CD4-positive, CD25-positive, alpha-beta regulatory T cell (primary cell): ENCODE measurements at regions not wholly inside any gene's neighbourhood (a gene's known extent, or its start where the extent isn't known, plus 50 kb on each side); places are given as distances from the start of the nearest gene placed in this dataset.

ENCODE experiments used
- ATAC-seq, 2 donors: fragments of 150-1000 bp; cut with Tn5 transposase; one replicate each; pipeline ENCODE4 v1.10.0; 2021; ENCODE audit warnings: low read depth in 2 of 2, moderate number of reproducible peaks in 2 of 2, moderate library complexity in 1 of 2
- DNase-seq, 3 donors: peaks; one replicate each; pipeline versions ENCODE4 v3.0.0 to v3.0.0-alpha.2; 2012 to 2022; ENCODE audit warnings: mixed read lengths in 1 of 3
- H3K27ac ChIP-seq: one replicate; pipeline ENCODE4 v1.7.0; 2013; ENCODE audit warnings: mild to moderate bottlenecking, low read length; ENCODE audit not compliant: insufficient read depth, poor library complexity, severe bottlenecking
- H3K27me3 ChIP-seq: one replicate; pipeline ENCODE4 v1.7.0; 2013; ENCODE audit warnings: low read length; ENCODE audit not compliant: control insufficient read depth, insufficient read depth
- H3K36me3 ChIP-seq: one replicate; pipeline ENCODE4 v1.7.0; 2013; ENCODE audit warnings: mild to moderate bottlenecking, low read length, moderate library complexity; ENCODE audit not compliant: control insufficient read depth, insufficient read depth
- H3K4me1 ChIP-seq: 2 replicates; pipeline ENCODE4 v1.7.0; 2013; ENCODE audit warnings: mild to moderate bottlenecking, low read length; ENCODE audit not compliant: insufficient read depth, control insufficient read depth, poor library complexity, severe bottlenecking
- H3K4me3 ChIP-seq: one replicate; pipeline ENCODE4 v1.7.0; 2013; ENCODE audit warnings: low read depth, mild to moderate bottlenecking, low read length, moderate library complexity
- H3K9me3 ChIP-seq, 2 experiments: 1 replicate in 1 of 2; 2 replicates in 1 of 2; pipeline ENCODE4 v1.7.0; 2013; ENCODE audit warnings: low read length in 2 of 2, mild to moderate bottlenecking in 1 of 2, moderate library complexity in 1 of 2; ENCODE audit not compliant: control insufficient read depth in 2 of 2
- H3K27ac Mint-ChIP-seq, 3 donors: one replicate each; pipeline ENCODE4 v1.8.0; 2020 to 2022; ENCODE audit warnings: mild to moderate bottlenecking in 3 of 3, mixed read lengths in 3 of 3, moderate library complexity in 2 of 3
- H3K27me3 Mint-ChIP-seq: one replicate; pipeline ENCODE4 v1.8.0; 2022; ENCODE audit warnings: mild to moderate bottlenecking, mixed read lengths
- H3K36me3 Mint-ChIP-seq: one replicate; pipeline ENCODE4 v1.8.0; 2020; ENCODE audit warnings: mixed read lengths
- H3K4me1 Mint-ChIP-seq, 4 donors: one replicate each; pipeline ENCODE4 v1.8.0; 2020 to 2022; ENCODE audit warnings: mixed read lengths in 4 of 4, mild to moderate bottlenecking in 1 of 4
- H3K4me3 Mint-ChIP-seq, 4 donors: one replicate each; pipeline ENCODE4 v1.8.0; 2020 to 2022; ENCODE audit warnings: mild to moderate bottlenecking in 4 of 4, mixed read lengths in 4 of 4, moderate library complexity in 3 of 4
- H3K9me3 Mint-ChIP-seq, 7 donors: one replicate each; pipeline ENCODE4 v1.8.0; 2020 to 2022; ENCODE audit warnings: mixed read lengths in 7 of 7, mild to moderate bottlenecking in 3 of 7, moderate library complexity in 2 of 7

GRCh38 chr17:22460461-22461063, 768.2 kb downstream of the KCNJ18 start:
- no peaks in the 10 kb centered on the region for H3K4me1 ChIP-seq
- peaks cover 3 to 11% of the 10 kb centered on the region in 2 experiments for H3K9me3 ChIP-seq
- H3K9me3 Mint-ChIP-seq: peaks cover 1 to 38% (median 9%) of the 10 kb centered on the region in 7 donors
- H3K4me1 Mint-ChIP-seq: no peaks in the 10 kb centered on the region
- H3K36me3 ChIP-seq: no peaks in the 10 kb centered on the region
- H3K27me3 ChIP-seq: no peaks in the 10 kb centered on the region
- H3K4me3 Mint-ChIP-seq: no peak overlapping the region
- H3K4me3 ChIP-seq: no peak overlapping the region
- peak overlapping the region in 1 of 3 donors; percentile 20 for H3K27ac Mint-ChIP-seq
- H3K27me3 Mint-ChIP-seq: no peaks in the 10 kb centered on the region
- H3K27ac ChIP-seq: no peak overlapping the region
- no peak for ATAC-seq
- no peaks in the 10 kb centered on the region for H3K36me3 Mint-ChIP-seq
- no peak for DNase-seq

- H3K27ac ChIP-seq: no peak overlapping the region
- H3K36me3 ChIP-seq: no peaks in the 10 kb centered on the region
- no peaks in the 10 kb centered on the region for H3K4me1 Mint-ChIP-seq
- peaks cover 3 to 11% of the 10 kb centered on the region in 2 experiments for H3K9me3 ChIP-seq
- H3K4me3 ChIP-seq: no peak overlapping the region
- H3K27me3 Mint-ChIP-seq: no peaks in the 10 kb centered on the region
- no peaks in the 10 kb centered on the region for H3K4me1 ChIP-seq
- H3K27me3 ChIP-seq: no peaks in the 10 kb centered on the region
- ATAC-seq (no peak), DNase-seq (no peak)
- no peak overlapping the region for H3K4me3 Mint-ChIP-seq
- peaks cover 4 to 41% (median 8%) of the 10 kb centered on the region in 7 donors for H3K9me3 Mint-ChIP-seq
- no peaks in the 10 kb centered on the region for H3K36me3 Mint-ChIP-seq
- no peak overlapping the region for H3K27ac Mint-ChIP-seq
Observed at GRCh38 chr17:22461460-22462145, 769.3 kb downstream of the KCNJ18 start.

- Histone ChIP-seq H3K27ac (no peak overlapping the region), H3K4me3 (no peak overlapping the region), H3K4me1 (no peaks in the 10 kb centered on the region), H3K9me3 (peaks cover 3 to 11% of the 10 kb centered on the region in 2 experiments), H3K36me3 (no peaks in the 10 kb centered on the region), H3K27me3 (no peaks in the 10 kb centered on the region)
- H3K9me3 Mint-ChIP-seq: peaks cover 3 to 43% (median 5%) of the 10 kb centered on the region in 7 donors
- H3K4me3 Mint-ChIP-seq: no peak overlapping the region
- no peaks in the 10 kb centered on the region for H3K4me1 Mint-ChIP-seq
- no peaks in the 10 kb centered on the region for H3K27me3 Mint-ChIP-seq
- DNase-seq (no peak), ATAC-seq (no peak)
- no peak overlapping the region for H3K27ac Mint-ChIP-seq
- H3K36me3 Mint-ChIP-seq: no peaks in the 10 kb centered on the region
Observed at GRCh38 chr17:22462461-22462860, 770.1 kb downstream of the KCNJ18 start.

DNA sequence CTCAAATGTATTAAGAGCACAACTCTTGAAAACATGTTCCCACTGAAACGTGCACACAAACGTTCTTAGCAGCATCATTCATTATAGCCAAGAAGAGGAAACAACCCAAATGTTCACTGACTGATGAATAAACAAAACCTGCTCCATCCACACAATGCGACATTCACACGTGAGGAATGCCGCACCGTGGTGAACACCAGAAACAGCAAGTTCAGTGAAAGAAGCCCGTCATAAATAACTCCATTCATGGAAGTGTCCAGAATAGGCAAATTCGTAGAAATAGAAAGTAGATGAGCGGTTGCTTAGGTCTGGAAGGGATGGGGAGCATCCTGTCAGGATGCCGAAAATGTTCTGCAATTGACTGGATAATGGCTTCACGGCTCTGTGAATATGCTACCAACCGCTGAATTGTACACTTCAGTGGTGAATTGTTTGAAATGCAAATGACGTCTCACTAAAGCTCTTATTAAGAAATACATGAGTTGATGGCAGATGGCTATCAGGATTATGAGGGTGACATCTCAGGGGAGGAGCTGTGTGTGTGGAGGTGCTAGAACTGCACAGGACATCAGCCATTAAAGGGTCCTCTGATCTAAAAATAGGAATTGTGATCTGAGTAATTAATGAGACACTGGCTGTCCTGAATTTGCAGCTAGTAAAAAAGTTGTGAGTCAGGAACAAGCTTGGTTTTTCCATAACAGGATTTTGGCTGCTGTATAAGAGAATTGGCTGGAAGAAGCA, 771.0 kb downstream of the KCNJ18 start:
- H3K36me3 ChIP-seq: no peaks in the 10 kb centered on the region
- no peak for ATAC-seq
- Mint-ChIP-seq H3K27ac (no peak overlapping the region), H3K36me3 (no peaks in the 10 kb centered on the region), H3K9me3 (peaks cover 3 to 38% (median 5%) of the 10 kb centered on the region in 7 donors), H3K4me3 (no peak overlapping the region), H3K4me1 (no peaks in the 10 kb centered on the region), H3K27me3 (no peaks in the 10 kb centered on the region)
- DNase-seq: no peak
- peaks cover 3 to 11% of the 10 kb centered on the region in 2 experiments for H3K9me3 ChIP-seq
- H3K27me3 ChIP-seq: no peaks in the 10 kb centered on the region
- H3K4me3 ChIP-seq: no peak overlapping the region
- H3K27ac ChIP-seq: no peak overlapping the region
- H3K4me1 ChIP-seq: no peaks in the 10 kb centered on the region

- Histone ChIP-seq H3K4me3 (no peak overlapping the region), H3K27me3 (no peaks in the 10 kb centered on the region), H3K9me3 (peaks cover 3 to 11% of the 10 kb centered on the region in 2 experiments), H3K36me3 (no peaks in the 10 kb centered on the region), H3K4me1 (no peaks in the 10 kb centered on the region), H3K27ac (no peak overlapping the region)
- Mint-ChIP-seq H3K27me3 (no peaks in the 10 kb centered on the region), H3K4me1 (no peaks in the 10 kb centered on the region), H3K4me3 (no peak overlapping the region), H3K36me3 (no peaks in the 10 kb centered on the region), H3K27ac (no peak overlapping the region), H3K9me3 (peaks cover 3 to 37% (median 6%) of the 10 kb centered on the region in 7 donors)
- DNase-seq (no peak), ATAC-seq (no peak)
Observed at GRCh38 chr17:22464041-22464440, 771.7 kb downstream of the KCNJ18 start.

GRCh38 chr17:22467720-22468119, 775.4 kb downstream of the KCNJ18 start:
- Histone ChIP-seq H3K4me1 (no peaks in the 10 kb centered on the region), H3K4me3 (no peak overlapping the region), H3K36me3 (no peaks in the 10 kb centered on the region), H3K27ac (no peak overlapping the region), H3K9me3 (peaks cover 3 to 4% of the 10 kb centered on the region in 2 experiments), H3K27me3 (no peaks in the 10 kb centered on the region)
- DNase-seq (no peak), ATAC-seq (no peak)
- H3K4me3 Mint-ChIP-seq: no peak overlapping the region
- peaks cover 4 to 36% (median 14%) of the 10 kb centered on the region in 7 donors for H3K9me3 Mint-ChIP-seq
- H3K27ac Mint-ChIP-seq: no peak overlapping the region
- H3K27me3 Mint-ChIP-seq: no peaks in the 10 kb centered on the region
- no peaks in the 10 kb centered on the region for H3K4me1 Mint-ChIP-seq
- no peaks in the 10 kb centered on the region for H3K36me3 Mint-ChIP-seq

DNA sequence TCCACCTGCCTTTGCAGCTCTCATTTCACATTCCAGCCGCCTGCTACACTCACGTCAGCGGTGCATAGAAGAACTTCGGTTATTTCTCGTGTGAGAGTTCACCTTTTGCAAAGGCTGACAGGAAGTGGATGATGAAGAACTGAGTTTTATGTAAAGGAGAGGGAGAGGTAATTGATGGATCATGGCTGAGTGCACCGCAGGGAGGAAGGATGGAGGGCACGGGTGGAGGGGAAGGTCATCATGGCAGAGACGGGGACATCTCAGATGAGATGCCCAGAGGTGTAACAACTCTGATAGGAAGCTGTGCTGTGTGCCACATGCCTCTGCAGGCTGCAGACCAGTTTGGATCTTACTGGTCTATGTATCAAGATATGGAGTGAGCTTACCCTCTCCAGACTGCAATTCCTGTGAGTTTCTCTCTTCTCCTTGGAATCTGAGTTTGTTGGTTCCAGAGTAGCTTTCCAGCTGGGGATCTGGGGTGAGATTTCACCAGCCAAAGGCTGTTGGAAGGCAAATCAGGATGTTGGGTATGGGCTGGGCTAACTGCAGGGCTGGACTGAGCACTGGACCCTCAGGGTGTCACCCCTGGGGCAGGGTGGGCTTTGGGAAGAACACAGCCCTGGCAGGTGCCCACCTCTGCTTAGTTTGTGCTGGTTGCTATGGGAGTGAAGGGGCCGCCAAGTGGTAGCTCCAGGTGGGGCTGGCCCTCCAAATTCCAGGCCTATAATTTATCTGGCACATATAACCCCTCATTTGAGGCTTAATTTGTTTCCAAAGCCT, 777.0 kb downstream of the KCNJ18 start:
- Mint-ChIP-seq H3K27ac (no peak overlapping the region), H3K9me3 (peaks cover 1 to 23% (median 13%) of the 10 kb centered on the region in 7 donors), H3K4me1 (no peaks in the 10 kb centered on the region), H3K27me3 (no peaks in the 10 kb centered on the region), H3K4me3 (no peak overlapping the region), H3K36me3 (no peaks in the 10 kb centered on the region)
- no peak overlapping the region for H3K4me3 ChIP-seq
- no peaks in the 10 kb centered on the region for H3K27me3 ChIP-seq
- H3K9me3 ChIP-seq: peaks cover 2 to 4% of the 10 kb centered on the region in 2 experiments
- H3K4me1 ChIP-seq: no peaks in the 10 kb centered on the region
- ATAC-seq (no peak), DNase-seq (no peak)
- H3K36me3 ChIP-seq: no peaks in the 10 kb centered on the region
- no peak overlapping the region for H3K27ac ChIP-seq
